ENCODE measurements at regions not wholly inside any gene's neighbourhood (a gene's known extent, or its start where the extent isn't known, plus 50 kb on each side); places are given as distances from the start of the nearest gene placed in this dataset.

GRCh38 chr5:115417076-115417475 lies 120.6 kb upstream of the CCDC112 start:
- TF ChIP-seq TAF1 (IDR thresholded peaks at IDR 0.05; ENCODE audit: borderline replicate concordance, low read depth, low read length) (no peak), POLR2AphosphoS5 (IDR thresholded peaks at IDR 0.05; ENCODE audit: low read depth, low read length) (no peak)

Measured in GM12892 (cell line).